Skin of body (tissue), 1 donor: ENCODE measurements at regions not wholly inside any gene's neighbourhood (a gene's known extent, or its start where the extent isn't known, plus 50 kb on each side); places are given as distances from the start of the nearest gene placed in this dataset.
A peak's percentile ranks its signal among the peaks of the same experiment; 100 is the strongest.

Experiments
- DNase-seq: peaks from one replicate; lab custom pipeline; 2025; lab: John Stamatoyannopoulos, UW

- DNase-seq = no peak
These were observed 111.7 kb upstream of the RAB27B start for GRCh38 chr18:54716586-54716985.

GRCh38 chr18:54717673-54718407 is 110.4 kb upstream of the RAB27B start:
- no peak for DNase-seq

- DNase-seq = no peak
These were observed 109.9 kb upstream of the RAB27B start for GRCh38 chr18:54718408-54718773.

- DNase-seq = no peak
These were observed 107.7 kb upstream of the RAB27B start for GRCh38 chr18:54720620-54721019.

GRCh38 chr18:54726143-54726542 is 102.1 kb upstream of the RAB27B start:
- no peak for DNase-seq

- no peak for DNase-seq
These were observed 94.2 kb upstream of the RAB27B start for GRCh38 chr18:54734059-54734458.

- no peak for DNase-seq
These were observed 91.3 kb upstream of the RAB27B start for GRCh38 chr18:54736981-54737380.

- DNase-seq = no peak
These were observed 90.3 kb upstream of the RAB27B start for GRCh38 chr18:54737986-54738385.

GRCh38 chr18:54739476-54739875 is 88.8 kb upstream of the RAB27B start:
- no peak for DNase-seq

GRCh38 chr18:54740136-54740846 is 88.0 kb upstream of the RAB27B start:
- no peak for DNase-seq

GRCh38 chr18:54742120-54742519 is 86.2 kb upstream of the RAB27B start:
- no peak for DNase-seq

GRCh38 chr18:54742659-54743604 is 85.3 kb upstream of the RAB27B start:
- peak; percentile 85 for DNase-seq

- DNase-seq = no peak
These were observed 84.7 kb upstream of the RAB27B start for GRCh38 chr18:54743605-54743995.

- DNase-seq = no peak
These were observed 79.0 kb upstream of the RAB27B start for GRCh38 chr18:54749291-54749690.

- no peak for DNase-seq
These were observed 77.9 kb upstream of the RAB27B start for GRCh38 chr18:54750350-54750749.

GRCh38 chr18:54752185-54752584 is 76.1 kb upstream of the RAB27B start:
- DNase-seq = no peak

GRCh38 chr18:54755456-54755855 is 72.8 kb upstream of the RAB27B start:
- no peak for DNase-seq

GRCh38 chr18:54762386-54762785 is 65.9 kb upstream of the RAB27B start:
- DNase-seq = no peak

GRCh38 chr18:54764786-54765185 is 63.5 kb upstream of the RAB27B start:
- DNase-seq = no peak

- DNase-seq = no peak
These were observed 62.5 kb upstream of the RAB27B start for GRCh38 chr18:54765636-54766375.

GRCh38 chr18:54766634-54767033 is 61.6 kb upstream of the RAB27B start:
- DNase-seq = no peak
